Suppressor macrophage treated with lipopolysaccharide for 4 hours (primary cell): ENCODE measurements at regions not wholly inside any gene's neighbourhood (a gene's known extent, or its start where the extent isn't known, plus 50 kb on each side); places are given as distances from the start of the nearest gene placed in this dataset.

Source experiments
- DNase-seq: peaks from one replicate; pipeline ENCODE4 v3.0.0-alpha.2; 2020

GRCh38 chr14:76948213-76948947 is 80.1 kb downstream of the IRF2BPL start:
- DNase-seq = no peak

DNA sequence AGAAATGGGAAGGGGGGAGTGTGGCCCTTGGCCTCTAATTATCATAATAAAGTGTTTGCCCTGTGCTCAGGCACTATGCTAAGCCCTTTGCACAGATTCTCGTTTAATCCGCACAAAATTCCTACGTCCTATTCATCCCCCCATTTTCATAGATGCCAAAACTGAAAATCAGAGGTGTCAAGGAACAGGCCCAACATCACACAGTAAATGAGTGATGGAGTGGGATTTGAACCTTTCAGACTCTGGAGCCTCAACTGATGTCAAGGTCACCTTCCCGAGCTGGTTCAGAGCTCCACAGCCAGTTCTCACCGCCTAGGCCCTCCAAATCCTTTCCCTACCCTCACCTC is 80.7 kb downstream of the IRF2BPL start:
- DNase-seq = no peak

- peak; percentile 87 for DNase-seq
These were observed 81.2 kb downstream of the IRF2BPL start for GRCh38 chr14:76947078-76947837.

DNA sequence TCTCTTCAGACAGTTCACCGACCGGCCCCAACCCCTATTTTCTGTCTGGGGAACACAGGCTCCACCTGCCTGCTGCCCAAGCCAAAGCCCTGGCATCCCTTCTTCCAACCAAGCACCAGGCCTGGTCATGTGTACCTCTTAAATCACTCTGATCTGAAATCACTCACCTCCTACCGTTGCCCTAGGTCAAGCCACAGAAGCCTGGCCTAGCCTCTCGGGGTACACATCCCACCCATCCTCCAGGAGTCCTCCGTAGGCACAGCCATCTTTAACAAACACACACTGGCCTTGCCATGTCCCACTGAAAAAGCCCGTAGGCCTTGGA is 81.8 kb downstream of the IRF2BPL start:
- no peak for DNase-seq

- no peak for DNase-seq
These were observed 85.4 kb downstream of the IRF2BPL start for GRCh38 chr14:76943072-76943471.

DNA sequence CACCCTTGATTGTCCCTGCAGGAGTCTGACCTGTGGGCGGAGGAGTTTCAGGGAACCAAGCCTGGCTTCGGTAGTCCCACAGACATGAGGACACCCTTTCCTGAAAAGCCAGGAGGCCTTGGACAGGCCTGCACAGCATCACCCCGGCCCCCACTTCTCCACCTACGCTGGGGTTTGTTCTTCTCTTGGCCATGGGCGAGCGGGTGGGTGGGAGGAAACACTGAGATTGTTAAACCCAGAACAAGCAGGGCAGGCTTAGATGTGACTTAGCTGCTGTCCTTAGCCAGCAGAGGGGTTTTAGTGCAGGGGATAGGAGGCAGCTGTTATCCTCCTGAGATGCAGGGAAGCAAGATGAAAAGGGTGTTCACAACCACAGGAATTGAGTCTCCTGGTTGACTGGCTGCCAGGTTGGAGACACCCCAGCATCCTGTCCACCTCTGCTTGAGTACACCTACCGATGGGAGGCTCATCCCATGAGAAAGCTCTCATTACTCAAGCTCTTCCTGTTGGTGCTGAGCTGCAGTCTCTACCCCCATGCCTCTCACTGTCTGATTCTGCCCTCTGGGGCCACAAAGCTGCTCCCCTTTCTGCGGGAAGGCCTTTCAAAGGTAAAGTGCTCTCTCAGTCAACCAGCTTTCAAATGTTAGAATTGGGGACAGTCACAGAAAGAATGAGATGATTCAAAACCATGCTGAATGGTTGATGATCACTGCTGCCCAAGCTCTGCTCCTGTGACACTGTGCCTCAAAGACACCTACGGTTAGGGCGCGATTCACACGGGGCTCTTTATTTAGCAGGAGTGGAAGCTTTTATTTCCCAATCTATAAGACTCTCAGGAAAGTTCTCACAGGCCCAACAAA is 86.3 kb downstream of the IRF2BPL start:
- peak; percentile 39 for DNase-seq

DNA sequence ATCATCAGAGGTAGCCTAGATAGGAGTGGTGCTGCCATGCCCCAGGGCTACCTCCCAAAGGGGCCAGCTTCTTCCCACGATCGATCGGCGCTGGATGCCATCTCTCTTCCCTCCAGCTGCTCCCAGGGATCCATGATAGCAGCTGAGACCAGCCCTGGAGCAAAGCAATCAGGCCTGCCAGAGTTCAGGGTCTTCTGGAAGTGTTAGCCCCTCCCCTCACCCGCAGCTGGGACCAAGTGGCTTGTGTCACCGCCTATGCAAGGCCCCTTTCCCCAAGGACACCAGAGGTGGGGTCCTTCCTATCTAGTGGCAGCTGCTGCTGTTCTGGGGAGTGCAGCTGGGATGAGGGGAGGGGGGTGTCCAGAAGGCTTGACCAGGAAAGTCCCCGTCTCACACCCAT is 87.0 kb downstream of the IRF2BPL start:
- DNase-seq = no peak

- DNase-seq = no peak
These were observed 88.3 kb downstream of the IRF2BPL start for GRCh38 chr14:76940021-76940760.

DNA sequence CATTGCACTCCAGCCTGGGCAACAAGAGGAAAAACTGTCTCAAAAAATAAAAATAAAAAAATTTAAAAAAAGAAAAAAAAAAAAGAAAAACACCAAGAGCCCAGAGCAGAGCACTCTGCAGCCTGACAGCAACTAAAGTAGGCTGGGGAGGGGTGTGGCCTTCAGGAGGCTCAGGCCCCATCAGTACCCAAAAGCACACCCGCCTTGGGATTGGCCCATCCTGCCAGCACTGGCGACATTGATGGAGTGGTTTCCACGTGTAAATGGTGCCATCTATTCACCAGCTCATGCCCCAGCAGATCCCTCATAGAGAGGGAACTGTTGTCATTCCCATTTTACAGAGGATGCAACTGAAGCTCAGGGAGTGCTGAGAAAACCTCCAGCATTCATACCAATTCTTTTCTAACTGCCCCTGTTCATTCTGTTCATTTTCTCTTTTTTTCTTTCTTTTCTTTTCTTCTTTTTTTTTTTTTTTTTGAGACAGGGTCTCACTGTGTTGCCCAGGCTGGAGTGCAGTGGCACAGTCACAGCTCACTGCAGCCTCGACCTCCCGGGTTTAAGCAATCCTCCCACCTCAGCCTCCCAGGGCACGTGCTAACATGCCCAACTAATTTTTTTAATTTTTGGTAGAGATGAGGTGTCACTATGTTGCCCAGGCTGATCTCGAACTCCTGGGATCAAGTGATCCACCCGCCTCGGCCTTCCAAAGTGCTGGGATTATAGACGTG is 89.3 kb downstream of the IRF2BPL start:
- no peak for DNase-seq

GRCh38 chr14:76938092-76938500 is 90.4 kb downstream of the IRF2BPL start:
- DNase-seq = no peak

DNA sequence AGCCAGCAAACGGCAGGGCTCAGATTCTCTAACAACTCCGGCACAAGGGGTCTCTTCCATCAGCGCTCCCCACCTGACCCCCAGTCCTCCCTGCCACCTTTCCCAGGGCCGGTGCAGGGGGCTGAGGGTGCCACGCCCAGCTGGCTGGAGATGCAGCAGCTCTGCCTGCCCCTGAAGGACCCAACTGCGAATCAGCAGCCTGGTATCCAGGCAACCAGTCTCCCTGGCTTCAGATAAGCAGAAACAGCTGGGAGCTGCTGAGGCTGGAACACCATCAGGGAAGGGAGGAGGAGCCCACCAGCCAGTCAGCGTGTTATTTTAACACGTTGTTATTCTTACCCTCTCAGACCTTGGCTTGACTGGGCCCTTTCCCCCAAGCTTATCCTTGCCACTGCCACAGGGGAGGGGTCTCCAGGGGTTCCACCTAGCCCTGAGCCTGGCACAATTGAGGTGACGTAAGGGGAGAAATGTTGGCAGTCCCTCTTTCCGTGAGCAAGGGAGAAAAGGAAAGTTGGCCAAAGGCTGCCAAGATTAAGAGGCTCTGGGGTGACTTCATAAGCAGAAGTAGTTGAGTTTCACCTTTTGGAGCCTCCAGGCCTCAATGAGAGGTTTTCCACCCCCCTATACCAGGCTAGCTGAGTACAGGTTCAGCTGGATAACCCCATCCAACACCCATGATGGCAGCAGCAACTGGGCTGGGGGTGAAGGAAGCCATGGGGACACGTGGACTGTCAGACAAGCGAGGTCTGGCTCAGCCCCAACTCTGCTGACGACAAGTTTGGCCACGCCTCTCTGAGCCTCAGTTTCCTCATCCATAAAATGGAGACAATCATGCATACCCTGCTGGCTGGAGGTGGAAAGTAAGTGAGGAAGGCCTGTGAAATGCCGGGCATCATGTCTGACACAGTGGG is 91.1 kb downstream of the IRF2BPL start:
- no peak for DNase-seq

DNA sequence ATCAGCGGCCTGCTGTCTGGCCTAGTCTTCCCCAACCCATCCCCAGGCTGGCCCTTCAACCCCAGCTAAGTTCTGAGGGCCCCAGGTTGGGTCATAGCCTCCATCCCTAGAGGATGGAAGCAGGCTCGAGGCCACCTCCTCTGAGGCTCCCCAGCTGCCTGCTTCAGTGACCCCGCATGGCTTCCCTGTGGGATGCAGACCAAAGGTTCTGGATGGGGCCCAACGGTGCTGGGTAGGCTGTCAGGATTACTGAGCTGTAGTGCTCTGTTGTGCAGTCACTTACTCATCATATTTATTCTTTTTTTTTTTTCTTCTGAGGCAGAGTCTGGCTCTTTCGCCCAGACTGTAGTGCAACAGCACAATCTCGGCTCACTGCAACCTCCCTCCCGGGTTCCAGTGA is 92.0 kb downstream of the IRF2BPL start:
- DNase-seq = no peak

DNA sequence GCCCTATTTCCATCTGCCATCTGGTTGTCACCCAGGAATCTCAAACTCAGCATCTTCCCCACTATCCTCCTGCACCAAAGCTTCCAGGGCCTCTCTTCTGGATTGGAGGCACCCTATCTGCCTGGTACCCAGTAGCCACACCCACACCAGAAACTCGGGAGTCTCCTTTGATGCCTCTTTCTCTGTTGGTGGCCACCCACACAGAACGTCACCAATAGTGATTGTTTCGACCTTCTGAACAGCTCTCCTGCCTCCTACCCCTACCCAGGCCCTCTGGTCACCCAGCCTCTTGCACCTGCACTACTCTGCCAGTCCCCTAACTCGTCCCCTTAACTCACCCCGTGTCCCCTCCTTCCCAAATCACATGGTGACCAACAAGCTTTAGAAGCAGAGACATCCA is 95.0 kb downstream of the IRF2BPL start:
- DNase-seq = no peak

DNA sequence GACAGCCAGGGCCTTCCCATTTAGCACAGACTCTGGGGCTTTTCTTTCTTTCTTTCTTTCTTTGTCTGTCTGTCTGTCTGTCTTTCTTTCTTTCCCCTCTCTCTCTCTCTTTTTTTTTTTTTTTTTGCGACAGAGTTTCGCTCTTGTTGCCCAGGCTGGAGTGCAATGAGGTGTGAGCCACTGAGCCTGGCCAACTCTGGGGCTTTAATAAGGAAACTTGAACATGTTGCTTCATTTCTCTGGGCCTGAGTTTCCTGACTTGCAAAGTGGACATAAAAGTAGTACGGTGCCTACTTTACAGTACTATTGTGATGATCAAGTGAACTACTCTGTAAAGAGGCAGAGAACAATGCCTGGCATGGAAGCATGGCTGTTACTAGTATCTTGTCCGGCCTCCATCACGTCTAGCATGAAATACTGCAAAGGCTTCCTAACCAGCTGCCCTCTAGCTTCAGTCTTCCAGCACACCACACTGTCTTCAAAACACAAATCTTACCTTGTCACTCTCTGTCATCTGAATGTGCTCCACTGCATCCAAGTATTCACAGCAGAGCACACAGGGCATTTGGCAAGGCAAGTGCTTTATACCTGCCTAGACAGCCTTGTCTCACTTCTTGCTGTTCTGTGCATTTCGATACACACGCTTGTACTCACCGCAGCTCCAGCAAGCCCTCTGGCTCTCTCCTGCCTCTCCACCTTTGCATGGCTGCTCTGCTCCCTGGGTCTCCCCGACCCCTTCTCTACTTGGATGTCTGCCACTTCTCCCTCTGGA is 96.7 kb downstream of the IRF2BPL start:
- no peak for DNase-seq

GRCh38 chr14:76930549-76930948 is 98.0 kb downstream of the IRF2BPL start:
- DNase-seq = no peak

DNA sequence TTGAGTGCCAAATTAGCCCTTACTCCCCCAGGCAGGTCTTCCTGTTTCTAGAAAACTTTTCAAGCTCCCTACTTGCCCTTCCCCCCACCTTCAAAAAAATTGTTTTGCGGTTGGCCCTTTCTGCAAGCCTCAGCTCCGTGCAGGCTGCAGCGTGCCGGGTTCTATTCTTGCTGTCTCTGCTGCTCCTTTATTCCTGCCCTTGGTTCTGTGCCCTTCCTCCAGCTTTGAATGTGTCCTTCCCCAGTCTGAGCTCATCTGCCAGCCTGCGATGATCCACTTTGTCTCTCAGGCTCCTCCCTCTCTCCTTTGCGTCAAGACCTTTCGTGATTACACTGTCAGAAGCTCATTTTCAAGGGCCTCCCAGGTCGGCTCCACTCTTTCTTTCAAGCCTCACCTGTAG is 98.6 kb downstream of the IRF2BPL start:
- DNase-seq = peak; percentile 72

DNA sequence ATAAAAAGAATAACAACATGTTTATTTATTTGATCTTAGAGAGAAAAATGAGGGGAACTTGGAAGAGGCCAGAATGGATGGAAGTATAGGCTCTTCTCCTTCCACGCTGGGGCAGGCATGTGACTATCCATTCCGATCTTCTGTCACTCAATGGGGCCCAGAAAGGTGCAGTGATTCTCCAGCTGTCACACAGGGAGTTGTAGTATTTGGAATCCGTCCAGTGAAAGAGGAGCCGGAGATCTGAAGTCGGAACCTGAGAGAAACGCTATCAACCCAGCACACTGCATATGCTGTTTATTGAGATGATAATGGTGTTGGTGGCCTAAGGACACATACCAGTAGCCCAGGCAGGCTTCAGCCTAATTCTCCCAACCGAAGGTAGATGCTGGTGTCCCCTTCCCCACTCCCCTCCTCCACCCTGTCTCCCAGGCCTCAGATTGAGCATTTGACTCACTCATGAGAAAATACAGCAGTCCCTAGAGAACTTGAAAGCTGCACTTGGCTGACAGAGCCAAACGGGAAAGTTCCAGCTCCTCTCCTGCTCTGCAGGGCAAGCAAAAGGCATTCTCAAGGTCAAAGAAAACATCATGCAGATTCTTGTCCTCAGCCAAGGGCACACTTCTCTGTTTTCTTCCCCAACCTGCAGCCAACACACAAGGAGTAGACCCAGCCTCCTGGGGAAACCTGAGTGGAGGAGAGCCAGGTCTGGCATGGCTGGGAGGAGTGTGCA is 100.4 kb downstream of the IRF2BPL start:
- DNase-seq = no peak

DNA sequence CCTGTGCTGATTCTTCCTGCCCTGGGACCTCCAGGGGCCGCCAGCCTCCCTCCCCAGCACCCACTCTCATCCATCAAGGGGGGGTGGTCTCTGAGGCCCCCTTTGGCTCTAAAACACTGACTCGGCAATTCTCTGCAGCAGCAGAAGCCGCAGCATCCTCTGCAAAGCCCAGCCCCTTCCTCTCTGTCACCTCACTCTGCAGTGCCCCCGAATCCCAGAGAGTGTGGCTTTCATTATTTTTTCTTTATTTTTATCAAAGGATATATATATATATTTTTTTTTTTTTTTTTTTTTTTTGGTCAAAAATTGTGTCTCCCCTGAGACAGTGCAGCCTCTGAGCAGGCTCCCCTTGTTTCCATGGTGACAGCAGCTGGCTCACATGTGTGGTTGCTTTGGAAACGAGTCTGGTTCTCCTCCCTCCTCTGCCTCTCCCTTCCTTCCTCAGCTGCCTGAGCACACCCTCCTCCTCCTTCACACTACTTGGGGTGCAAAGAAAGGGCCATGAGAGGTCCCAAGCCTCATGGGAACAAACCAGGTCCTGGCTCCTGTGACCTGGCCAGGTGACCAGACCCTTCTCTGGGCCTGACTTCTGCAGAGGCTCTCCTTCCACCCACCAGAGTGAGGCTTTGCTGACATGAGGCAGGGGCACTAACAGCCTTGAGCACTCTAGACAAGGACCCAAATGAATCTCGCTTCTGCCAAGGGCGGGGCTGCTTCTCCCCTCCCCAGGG is 100.5 kb downstream of the LRRC74A start:
- peak; percentile 40 for DNase-seq

DNA sequence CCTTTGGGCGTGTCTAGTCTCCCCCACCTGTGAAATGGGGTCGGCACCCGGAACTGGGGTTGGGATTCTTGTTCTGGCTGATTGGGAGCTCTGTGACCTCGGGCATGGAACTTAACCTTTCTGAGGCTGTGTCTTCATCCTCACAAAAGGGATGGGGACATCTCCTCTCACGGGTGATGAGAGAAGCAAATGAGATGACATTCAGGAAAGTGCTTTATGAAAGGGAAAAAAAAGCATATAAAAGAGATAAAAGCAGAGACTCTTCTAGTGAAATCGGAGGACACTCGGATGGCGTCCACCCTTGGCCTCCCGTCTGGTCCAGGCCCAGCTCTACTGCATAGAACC is 98.9 kb downstream of the LRRC74A start:
- no peak for DNase-seq
